Stimulated activated CD4-positive, alpha-beta T cell treated with anti-CD3 and anti-CD28 coated beads, Interleukin-2, amount 100 ng/mL, for 48 hours (primary cell): ENCODE measurements at regions not wholly inside any gene's neighbourhood (a gene's known extent, or its start where the extent isn't known, plus 50 kb on each side); places are given as distances from the start of the nearest gene placed in this dataset.
"Not testable (repeated sequence)": the region's sequence is repeated elsewhere in the genome, so short reads cannot be mapped to it uniquely, and the experiment has no call there.

ENCODE experiments used
- DNase-seq, 2 donors: peaks; one replicate each; pipeline ENCODE4 v3.0.0-alpha.2; 2020

DNA sequence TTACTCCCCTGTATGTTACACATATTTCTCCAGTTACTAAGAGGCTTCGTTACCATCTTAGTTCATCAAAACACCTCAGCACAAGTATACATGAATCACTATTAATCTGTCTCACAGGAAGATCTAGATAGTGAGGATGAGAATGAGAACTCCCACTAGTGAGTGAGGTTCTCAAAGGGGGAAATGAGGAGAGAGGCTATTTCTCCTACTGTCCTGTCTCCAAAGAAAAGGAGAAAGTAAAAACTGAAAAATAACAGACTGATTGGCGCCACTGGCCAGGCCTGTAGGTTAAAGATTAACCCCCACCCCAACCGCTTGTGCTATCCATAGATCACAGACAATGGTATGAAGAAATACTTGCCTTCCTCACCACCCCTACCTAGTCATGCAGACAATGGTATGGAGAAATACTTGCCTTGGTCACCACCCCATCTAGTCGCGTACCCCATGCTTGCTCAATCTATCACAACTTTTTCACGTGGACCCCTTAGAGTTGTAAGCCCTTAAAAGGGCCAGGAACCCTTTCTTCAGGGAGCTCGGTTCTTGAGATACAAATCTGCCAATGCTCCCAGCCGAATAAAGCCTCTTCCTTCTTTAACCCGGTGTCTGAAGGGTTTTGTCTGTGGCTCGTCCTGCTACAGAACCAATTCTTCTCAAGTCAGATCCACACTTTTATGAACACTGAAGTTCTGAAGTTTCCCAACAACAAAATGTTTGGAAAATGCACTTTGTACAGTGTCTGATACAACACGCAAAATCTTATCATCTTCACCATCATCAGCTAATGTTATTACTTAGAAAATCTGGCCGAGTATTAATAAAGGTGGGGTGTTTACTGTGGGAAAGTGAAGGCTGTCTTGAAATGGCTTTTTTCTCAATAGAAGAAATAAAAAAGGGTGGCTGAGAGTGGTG, 598.1 kb downstream of the UQCRFS1 start:
- no peak for DNase-seq

GRCh38 chr19:28612275-28612769, 600.6 kb downstream of the UQCRFS1 start:
- no peak for DNase-seq

- DNase-seq = not testable (repeated sequence)
Measured at GRCh38 chr19:28611227-28611914, 601.6 kb downstream of the UQCRFS1 start.

DNA sequence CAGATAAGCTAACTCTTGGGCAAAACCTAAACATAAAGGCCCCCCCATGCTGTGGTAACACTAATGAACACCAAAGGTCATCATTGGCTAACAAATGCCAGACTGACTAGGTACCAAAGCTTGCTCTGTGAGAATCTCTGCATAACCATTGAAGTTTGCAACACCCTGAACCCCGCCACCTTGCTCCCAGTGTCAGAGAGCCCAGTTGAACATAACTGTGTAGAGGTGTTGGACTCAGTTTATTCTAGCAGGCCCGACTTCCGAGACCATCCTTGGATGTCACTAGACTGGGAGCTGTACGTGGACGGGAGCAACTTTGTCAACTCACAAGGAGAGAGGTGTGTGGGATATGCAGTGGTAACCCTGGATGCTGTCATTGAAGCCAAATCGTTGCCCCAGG, 602.2 kb downstream of the UQCRFS1 start:
- no peak for DNase-seq

DNA sequence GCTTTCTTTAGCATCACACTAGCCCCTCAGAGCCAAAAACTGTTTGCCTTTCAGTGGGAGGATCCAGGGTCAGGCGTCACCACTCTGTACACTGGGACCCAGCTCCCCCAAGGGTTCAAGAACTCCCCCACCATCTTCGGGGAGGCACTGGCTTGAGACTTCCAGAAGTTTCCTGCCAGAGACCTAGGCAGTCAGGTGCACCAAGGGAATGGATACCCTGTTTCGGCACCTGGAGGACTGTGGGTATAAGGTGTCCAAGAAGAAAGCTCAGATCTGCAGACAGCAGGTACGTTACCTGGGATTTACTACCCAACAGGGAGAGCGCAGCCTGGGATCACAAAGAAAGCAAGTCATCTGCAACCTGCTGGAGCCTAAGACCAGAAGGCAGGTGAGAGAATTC, 603.0 kb downstream of the UQCRFS1 start:
- DNase-seq = no peak

GRCh38 chr19:28609091-28609755, 603.7 kb downstream of the UQCRFS1 start:
- no peak for DNase-seq

- no peak for DNase-seq
Measured at GRCh38 chr19:28608292-28608691, 604.7 kb downstream of the UQCRFS1 start.

- DNase-seq = no peak
Measured at GRCh38 chr19:28607066-28607583, 605.8 kb downstream of the UQCRFS1 start.

- no peak for DNase-seq
Measured at GRCh38 chr19:28606269-28607032, 606.5 kb downstream of the UQCRFS1 start.

DNA sequence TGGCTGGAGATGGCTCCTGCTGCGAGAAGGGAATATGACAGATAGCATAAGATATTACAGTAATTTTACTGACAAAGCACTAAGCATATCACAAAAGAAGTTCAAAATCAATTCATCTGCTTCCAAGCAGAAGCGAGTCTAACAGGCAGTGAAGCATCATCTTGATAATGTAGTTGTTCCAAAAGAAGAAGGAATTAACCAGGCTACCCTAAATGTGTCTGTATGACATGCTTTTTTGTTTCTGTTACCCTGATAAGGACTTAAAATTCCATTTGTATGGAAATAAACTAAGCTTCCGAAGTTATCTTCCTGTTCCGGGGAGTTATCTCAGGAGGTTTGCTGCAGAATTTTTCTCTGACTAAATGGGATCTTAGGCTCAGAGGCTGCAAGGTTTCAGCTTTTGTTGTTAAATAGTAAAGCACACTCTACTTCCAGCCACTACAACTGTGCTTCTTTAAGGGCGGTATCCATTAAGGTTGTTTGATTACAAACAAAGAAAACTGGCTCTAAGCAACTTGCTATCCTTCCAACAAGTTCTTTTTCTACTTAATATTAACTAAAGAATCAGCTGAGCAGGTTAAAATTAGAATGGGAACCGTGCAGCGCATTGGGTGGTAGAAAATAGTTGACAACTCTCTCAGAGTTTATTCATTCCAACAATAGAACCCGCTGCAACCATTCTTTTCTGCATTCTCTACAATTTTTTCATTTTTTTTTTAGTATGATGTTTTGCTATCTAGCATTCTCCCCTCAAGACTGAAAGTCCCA, 607.3 kb downstream of the UQCRFS1 start:
- DNase-seq = no peak

GRCh38 chr19:28603453-28603852, 609.5 kb downstream of the UQCRFS1 start:
- no peak for DNase-seq

- DNase-seq = no peak
Measured at GRCh38 chr19:28602675-28603298, 610.2 kb downstream of the UQCRFS1 start.

DNA sequence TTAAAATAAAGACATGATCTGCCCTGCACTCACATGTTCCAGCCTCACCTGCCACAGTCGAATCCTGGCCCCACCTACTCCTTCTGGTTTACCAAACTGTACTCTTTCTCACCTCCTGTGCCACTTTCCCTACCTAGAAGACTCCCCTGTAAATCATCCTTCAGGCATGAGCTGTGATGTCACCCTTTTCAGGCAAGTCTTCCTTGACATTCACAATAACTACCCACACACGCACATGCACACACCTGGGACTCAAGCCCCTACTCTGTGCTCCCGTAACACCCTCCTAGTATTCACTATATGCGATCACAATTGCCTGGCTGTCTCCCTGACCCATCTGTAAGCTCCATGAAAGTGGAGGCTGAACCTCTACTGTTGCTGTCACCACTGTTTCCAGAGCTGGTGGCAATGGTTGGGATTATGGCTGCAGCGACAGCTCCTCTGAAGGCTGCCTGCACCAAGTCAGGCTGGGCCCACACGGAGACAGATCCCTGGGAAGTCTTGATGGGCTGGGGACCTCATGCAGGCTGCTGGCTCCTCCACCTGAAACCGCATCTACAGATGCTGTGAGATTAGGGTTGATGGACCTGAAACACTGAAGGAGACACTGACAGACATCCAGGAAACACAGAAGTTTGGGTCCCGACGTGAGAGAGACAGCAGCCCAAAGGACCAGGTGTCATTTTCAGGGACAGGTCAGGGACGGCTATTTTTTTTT, 611.1 kb downstream of the UQCRFS1 start:
- no peak for DNase-seq

DNA sequence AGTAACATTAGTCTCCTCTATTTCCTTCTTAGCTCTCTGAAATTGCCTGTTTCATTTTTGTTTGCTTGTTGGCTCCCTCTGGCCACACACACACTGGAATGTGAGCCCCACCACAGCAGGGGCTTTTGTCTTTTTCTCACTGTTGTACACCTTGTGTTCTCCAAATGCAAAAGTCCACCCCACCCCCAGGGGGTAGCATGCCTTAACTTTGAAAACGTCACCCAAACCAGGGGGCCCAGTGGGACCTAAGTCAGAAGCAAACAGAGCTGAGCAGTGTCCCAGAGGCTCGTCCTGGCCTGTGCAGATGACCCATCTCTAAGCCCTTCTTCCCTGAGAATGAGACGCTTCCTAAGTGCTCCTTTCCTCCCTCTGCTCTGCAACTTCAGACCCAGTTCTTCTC, 614.1 kb downstream of the UQCRFS1 start:
- DNase-seq = no peak

- DNase-seq = no peak
Measured at GRCh38 chr19:28596561-28597071, 616.3 kb downstream of the UQCRFS1 start.

- no peak for DNase-seq
Measured at GRCh38 chr19:28595722-28596480, 617.0 kb downstream of the UQCRFS1 start.

- no peak for DNase-seq
Measured at GRCh38 chr19:28594737-28595136, 618.2 kb downstream of the UQCRFS1 start.

DNA sequence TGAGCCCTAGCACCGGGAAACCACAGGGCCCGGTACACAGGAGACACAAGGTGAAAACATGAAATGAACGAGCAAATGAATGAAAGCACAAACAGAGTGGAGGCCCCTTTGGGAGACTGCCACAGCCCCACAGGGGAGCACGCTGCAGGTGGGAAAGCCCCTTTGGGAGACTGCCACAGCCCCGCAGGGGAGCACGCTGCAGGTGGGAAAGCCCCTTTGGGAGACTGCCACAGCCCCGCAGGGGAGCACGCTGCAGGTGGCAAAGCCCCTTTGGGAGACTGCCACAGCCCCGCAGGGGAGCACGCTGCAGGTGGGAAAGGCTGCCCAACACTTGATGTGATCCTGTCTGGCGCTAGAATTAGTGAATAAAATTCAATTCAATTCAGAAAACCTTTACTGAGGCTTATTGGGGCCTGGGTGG, 623.0 kb downstream of the UQCRFS1 start:
- not testable (repeated sequence) for DNase-seq

GRCh38 chr19:28586474-28586873, 626.5 kb downstream of the UQCRFS1 start:
- no peak for DNase-seq
